ENCODE measurements at regions not wholly inside any gene's neighbourhood (a gene's known extent, or its start where the extent isn't known, plus 50 kb on each side); places are given as distances from the start of the nearest gene placed in this dataset.

- DNase-seq: peak; percentile 93
Observed at GRCh38 chr16:86306811-86307513, 203.4 kb upstream of the FOXF1 start.

DNA sequence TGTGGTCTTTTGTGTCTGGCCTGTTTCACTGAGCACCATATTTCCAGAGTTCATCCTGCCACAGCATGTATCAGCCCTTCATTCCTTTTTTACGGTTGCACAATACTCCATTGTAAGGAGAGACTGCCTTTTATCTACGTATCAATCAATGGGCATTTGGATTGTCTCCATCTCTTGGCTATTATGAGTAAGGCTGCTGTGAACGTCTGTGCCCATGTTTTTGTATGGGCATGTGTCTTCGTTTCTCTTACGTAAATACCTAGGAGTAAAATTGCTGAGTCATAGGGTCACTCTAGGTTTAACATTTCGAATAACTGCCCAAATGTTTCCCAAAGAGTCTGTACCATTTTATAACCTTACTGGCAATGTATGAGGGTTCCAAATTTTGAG lies 202.8 kb upstream of the FOXF1 start:
- DNase-seq: no peak

DNA sequence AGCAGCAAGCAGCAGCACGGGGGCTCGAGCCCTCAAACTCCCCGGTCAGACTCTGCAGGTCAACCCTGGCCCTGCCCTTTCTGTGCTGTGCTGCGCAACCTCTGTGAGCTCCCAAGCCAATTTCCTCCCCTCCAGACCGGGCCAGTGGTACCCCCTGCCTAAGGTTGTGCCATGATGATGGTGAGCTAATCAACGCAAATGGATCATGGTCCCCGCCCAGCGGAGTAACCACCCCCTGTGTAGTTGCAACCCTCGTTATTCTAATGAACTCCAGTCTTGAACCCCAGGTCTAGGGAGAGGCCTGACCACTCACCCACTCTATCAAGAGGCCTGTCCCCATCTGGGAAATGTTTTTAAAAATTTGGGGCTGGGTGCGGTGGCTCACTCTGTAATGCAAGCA lies 201.8 kb upstream of the FOXF1 start:
- no peak for DNase-seq

DNA sequence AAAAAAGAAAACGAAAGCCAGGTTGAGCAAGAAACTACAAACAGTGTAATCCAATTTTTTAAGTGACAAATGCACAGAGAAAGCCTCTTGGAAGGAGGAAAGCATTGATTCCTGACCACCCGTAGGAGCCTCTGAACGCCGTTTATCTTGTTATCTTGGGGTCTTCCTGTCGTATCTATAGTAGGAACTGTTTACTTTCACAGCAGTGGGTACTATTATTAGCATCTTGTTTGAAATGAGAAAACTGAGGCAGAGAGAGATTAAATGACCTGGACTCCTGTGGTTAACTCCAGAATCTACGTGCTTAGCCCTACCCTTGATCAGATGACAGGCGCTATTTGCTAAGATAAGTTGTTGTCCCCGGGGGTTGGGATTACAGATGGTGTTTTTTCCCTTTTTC lies 196.7 kb upstream of the FOXF1 start:
- DNase-seq: no peak

DNA sequence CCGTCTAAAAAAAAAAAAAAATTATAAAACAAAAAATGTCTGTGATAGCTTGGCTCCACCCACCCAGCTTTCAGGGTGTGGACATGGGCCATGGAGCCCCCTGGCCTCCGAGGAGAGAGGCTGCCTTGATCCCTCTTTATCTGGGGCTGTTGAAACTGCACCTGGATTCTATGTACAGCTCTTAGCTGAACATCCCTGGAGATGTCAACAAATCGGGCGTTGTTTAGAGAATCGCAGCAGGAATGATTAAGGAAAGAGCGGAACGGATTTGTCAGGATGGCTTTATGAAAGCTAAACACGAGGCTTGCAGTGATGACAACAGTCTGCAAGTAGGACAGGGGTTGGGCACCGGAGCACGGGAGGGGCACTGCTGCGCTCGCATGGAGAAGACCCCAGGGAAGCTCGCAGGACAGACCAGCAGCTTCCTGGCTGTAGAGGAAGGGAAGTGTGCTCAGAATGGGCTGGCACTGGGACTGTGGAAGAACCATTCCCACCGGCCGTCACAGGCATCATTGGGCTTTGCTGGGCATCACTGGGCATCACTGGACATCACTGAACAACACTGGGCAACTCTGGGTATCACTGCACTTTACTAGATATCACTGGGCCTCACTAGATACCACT lies 195.8 kb upstream of the FOXF1 start:
- DNase-seq: no peak

DNA sequence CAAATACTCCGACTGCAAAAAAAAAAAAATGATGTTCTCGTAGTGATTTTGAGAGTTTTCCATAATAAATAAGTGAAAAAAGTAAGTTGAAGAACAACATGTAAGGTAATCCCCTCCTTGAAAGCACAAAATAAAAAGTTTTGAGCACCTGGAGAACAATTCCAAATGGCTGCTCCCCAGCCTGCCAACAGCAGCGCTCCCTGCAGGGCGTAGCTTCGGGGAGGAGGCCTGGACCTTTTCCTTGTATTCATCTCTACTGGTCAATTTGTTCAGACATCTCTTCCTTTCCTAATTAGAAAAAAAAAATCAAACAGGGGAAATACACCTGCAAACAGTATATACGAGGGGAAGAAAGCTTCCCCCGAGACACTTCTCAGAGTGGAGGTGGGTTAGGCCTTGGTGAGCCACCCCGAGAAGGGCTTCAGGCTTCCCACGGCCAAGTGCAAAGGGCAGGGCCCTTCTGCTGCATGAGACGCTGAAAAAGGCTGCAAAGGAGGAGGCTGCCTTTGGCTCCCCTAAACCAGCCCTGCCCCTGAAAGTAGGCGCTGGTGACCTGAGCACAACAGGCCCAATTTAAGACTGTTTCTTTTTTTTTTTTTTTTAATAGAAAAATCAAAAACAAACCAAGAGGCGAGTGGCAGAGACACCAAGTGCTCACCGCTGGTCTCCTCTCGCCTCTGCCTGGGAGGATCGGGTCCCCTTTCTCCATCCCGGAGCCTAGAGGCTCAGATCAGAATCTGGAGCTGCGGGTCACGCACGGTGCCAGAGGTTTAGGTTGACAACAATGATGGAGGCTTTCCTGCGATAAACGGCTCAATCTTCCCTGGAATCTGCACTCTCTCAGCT lies 193.1 kb upstream of the FOXF1 start:
- no peak for DNase-seq

DNA sequence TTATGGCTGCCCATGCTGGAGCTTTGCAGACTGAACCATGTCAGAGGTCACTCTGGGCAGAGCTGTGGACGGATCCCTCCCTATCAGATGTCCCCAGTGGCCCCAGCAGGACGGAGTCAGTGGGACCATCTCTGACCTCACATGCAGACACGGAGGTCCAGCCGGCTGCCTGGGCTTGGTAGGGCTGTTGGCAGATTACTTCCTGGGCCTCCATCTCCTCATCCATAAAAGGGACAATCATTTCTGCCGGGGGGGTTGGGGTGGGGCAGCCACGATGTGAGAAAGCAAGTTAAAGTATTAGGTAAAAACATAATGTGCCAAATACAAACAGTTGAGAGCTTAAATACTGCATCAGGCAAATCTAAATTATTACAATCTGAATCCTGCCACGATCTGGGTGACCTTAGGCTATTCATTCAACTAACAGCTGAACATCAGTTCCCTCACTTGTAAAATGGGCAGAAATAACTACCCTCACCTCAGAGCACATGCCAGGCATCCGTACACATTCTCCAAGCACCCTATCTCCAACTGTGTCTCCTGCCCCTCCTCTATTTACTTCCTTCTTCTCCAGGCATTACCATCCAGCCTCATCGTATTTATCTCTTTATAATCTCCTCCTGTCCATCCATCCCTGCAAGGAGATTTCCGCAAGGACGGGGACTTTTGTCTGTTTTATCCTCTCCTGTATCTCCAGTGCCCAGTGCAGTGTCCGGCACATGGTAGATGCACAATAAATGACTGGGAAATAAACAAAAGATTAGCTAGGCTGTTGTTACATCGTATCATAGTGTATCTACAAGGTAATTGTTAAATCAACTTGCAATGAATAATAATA lies 192.3 kb upstream of the FOXF1 start:
- no peak for DNase-seq

GRCh38 chr16:86319585-86320236 lies 190.6 kb upstream of the FOXF1 start:
- DNase-seq: peak; percentile 44

DNA sequence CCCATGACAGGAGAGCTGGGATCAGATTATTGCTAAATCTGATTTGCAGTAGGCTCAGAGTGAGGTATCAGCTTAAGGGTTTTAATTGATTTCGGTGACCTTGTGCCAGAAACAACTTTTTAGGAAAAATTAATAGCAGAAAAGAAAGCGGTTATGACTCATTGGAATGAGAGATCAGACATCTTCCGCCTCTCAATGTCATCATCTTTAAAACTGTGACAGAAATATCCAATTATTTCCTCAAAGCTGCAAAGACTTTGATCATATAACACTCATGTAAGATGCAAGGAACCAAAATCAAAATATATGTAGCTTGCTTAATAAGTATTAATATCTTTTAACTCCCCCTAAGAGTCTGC lies 190.1 kb upstream of the FOXF1 start:
- DNase-seq: peak; percentile 30

DNA sequence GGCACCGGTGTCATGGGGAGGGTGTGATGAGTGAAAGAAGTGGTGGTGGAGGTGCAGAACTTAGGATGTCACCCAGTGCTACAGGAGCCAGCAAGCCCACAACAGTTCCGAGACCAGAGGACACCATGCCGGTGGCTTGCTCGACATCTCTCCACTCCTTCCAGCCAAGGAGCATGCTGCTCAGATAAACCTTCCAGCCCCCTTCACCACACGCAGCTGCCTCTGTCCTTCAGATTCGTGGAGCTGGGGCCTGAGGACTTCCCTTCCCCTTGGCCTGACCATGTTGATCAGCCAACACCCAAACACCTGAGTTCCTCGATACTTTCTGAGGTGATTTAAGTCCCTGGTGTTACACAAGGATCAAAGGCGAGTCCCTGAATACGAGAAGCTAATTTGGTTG lies 188.8 kb upstream of the FOXF1 start:
- no peak for DNase-seq

- no peak for DNase-seq
Observed at GRCh38 chr16:86322283-86322682, 188.0 kb upstream of the FOXF1 start.

- DNase-seq: no peak
Observed at GRCh38 chr16:86322806-86323205, 187.5 kb upstream of the FOXF1 start.

DNA sequence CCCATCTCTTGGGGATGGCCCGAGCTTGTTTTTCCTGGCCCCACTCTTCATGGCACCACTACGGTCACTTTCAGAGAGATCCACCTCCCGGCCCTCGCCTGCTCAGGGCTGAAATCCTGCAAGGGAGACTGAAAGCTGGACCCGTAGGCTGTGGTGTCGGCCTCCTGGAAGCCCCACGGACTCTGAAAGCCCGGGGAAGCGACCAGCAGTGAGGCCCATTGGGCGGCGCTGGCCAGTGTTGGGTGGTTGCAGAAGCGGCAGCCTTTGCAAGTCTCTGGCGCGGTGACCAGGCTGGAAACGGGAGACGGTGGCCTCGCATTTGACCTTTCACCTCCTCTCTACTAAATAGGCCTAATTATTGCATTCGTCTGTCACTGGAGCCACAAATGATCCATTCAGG lies 186.0 kb upstream of the FOXF1 start:
- DNase-seq: no peak

DNA sequence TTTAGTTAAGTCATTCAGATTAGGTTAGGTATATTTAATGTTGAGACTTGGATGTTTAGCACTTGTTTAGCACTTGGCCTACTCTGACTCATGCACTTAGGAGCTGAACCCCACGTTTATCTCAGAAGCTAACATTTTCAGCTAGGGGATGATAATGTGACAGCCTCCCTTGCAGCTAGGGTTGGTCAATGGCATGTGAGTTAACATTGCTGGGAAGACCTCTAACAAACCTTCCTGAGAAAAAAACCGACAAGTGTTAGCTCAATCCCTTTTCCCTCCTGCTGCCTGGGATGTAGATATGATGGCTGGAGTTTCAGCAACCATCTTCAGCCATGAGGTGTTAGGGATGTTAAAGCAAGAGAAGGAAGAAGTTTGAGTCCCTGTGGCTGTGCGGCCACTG lies 185.0 kb upstream of the FOXF1 start:
- no peak for DNase-seq

DNA sequence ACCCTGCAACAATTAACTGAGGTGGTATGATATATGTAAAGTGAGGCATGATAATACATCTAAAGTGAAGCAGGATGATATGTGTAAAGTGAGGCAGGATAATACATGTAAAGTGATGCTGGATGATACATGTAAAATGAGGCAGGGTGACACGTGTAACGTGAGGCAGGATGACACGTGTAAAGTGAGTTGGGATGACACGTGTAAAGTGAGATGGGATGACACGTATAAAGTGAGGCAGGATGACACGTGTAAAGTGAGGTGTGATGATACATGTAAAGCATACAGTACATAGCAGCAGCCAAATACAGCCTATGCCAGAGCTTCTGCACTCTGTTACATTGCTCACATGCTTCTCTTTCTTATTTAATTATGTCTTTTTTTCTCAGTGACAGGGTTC lies 184.4 kb upstream of the FOXF1 start:
- DNase-seq: no peak

- no peak for DNase-seq
Observed at GRCh38 chr16:86327321-86327720, 183.0 kb upstream of the FOXF1 start.

DNA sequence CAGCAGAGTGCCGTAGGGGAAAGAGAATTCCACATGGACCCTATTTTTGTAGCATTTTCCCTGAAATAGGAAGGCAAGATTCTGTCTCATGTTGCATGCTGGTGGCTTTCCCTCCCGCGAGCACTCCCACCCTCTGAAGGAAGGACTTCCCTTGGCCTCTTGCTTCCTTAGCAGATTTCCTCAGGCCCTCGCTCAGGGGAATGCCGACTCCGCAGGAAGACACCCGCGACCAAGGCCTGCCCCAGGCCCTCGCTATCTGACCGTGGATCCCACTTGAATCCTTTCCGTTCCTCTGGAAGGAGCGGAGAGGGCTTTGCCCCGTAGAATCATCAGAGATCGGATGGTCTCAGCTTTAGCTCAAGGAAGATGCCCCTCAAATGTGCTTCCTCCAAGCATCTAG lies 179.4 kb upstream of the FOXF1 start:
- DNase-seq: no peak

- no peak for DNase-seq
Observed at GRCh38 chr16:86334079-86334635, 176.2 kb upstream of the FOXF1 start.

DNA sequence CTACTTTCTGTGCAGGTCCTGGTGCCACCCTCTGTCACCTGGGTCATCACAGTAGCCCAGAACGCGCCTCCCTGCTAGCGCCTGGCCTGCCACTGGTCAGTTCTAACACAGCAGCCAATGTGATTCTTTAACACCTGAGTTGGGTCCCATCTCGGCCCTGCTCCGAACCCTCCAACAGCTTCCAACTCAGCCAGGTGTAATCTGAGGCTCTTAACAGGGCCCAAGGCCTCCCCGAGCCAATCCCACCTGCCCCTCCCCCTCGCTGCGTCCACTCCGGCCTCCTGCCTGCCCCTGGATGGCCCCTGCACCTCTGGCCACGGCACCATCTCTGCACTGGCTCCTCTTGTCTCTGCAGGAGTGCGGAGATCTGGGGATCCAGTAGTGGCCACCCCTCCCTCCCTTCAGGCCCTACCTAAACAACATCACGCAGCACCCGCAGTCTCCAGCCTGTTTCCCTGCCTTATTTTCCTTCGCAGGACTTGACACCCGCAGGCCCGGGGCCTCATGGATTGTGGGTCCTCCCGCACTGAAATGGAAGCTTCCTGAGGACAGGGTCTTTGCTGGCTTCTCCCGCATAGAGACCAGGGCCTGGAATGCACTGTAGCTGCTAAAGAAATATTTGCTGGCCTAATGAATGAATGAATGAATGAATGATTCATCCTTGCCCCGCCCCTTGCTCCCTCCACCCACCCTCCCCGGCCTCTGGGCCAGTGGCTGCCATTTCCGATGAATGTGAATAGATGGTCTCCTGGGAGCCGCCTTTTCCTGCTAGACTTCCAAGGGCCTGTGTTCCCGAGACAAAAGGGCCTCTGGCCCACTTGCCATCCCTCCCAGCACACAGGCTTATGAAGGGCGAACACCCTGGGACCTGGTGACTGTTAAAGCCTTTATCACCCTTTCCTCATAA lies 174.8 kb upstream of the FOXF1 start:
- DNase-seq: no peak

- no peak for DNase-seq
Observed at GRCh38 chr16:86337138-86337537, 173.2 kb upstream of the FOXF1 start.

All from fibroblast of skin of right quadriceps (primary cell).